H9 (cell line): ENCODE measurements at regions not wholly inside any gene's neighbourhood (a gene's known extent, or its start where the extent isn't known, plus 50 kb on each side); places are given as distances from the start of the nearest gene placed in this dataset.

ENCODE experiments used
- DNase-seq: peaks from one replicate; pipeline ENCODE4 v3.0.0-alpha.2; 2017
- H2AFZ ChIP-seq: one replicate; pipeline ENCODE4 v1.6.1; 2013; ENCODE audit warnings: mild to moderate bottlenecking, low read length, control low read depth, moderate library complexity
- H2AK5ac ChIP-seq: 2 replicates; pipeline ENCODE4 v1.6.1; 2013; ENCODE audit warnings: low read length, control low read depth, mixed read lengths; ENCODE audit not compliant: insufficient read length
- H2BK120ac ChIP-seq: one replicate; pipeline ENCODE4 v1.6.1; 2013; ENCODE audit warnings: low read depth, mild to moderate bottlenecking, low read length, control low read depth, inconsistent platforms; ENCODE audit not compliant: poor library complexity, severe bottlenecking
- H2BK12ac ChIP-seq: 2 replicates; pipeline ENCODE4 v1.6.1; 2013; ENCODE audit warnings: low read length, control low read depth, mixed read lengths, low read depth; ENCODE audit not compliant: insufficient read length
- H2BK15ac ChIP-seq: 2 replicates; pipeline ENCODE4 v1.6.1; 2013; ENCODE audit warnings: low read depth, low read length, control low read depth
- H2BK20ac ChIP-seq: one replicate; pipeline ENCODE4 v1.6.1; 2013; ENCODE audit warnings: low read depth, mild to moderate bottlenecking, low read length, control low read depth, inconsistent platforms; ENCODE audit not compliant: poor library complexity, severe bottlenecking
- H2BK5ac ChIP-seq: 2 replicates; pipeline ENCODE4 v1.6.1; 2013; ENCODE audit warnings: low read length, control low read depth, mixed read lengths; ENCODE audit not compliant: insufficient read length
- H3K14ac ChIP-seq: 2 replicates; pipeline ENCODE4 v1.6.1; 2013; ENCODE audit warnings: low read length, control low read depth; ENCODE audit not compliant: insufficient read depth
- H3K18ac ChIP-seq: 2 replicates; pipeline ENCODE4 v1.6.1; 2013; ENCODE audit warnings: low read depth, mild to moderate bottlenecking, mixed read lengths, low read length, control low read depth; ENCODE audit not compliant: insufficient read length
- H3K23ac ChIP-seq: 2 replicates; pipeline ENCODE4 v1.6.1; 2013; ENCODE audit warnings: low read length, control low read depth, mixed read lengths, low read depth; ENCODE audit not compliant: insufficient read length
- H3K23me2 ChIP-seq: 2 replicates; pipeline ENCODE4 v1.6.1; 2013; ENCODE audit warnings: low read depth, mild to moderate bottlenecking, mixed read lengths, low read length, control low read depth; ENCODE audit not compliant: insufficient read length, poor library complexity, severe bottlenecking
- H3K27ac ChIP-seq: 2 replicates; pipeline ENCODE4 v1.5.1; 2013; ENCODE audit warnings: low read length, control low read depth, mixed read lengths, low read depth; ENCODE audit not compliant: insufficient read length
- H3K27me3 ChIP-seq: 2 replicates; pipeline ENCODE4 v1.6.1; 2013; ENCODE audit warnings: low read length, control low read depth, inconsistent platforms; ENCODE audit not compliant: insufficient read depth
- H3K4ac ChIP-seq: 2 replicates; pipeline ENCODE4 v1.6.1; 2013; ENCODE audit warnings: low read depth, mild to moderate bottlenecking, control low read depth, inconsistent platforms, low read length, moderate library complexity
- H3K4me1 ChIP-seq: 2 replicates; pipeline ENCODE4 v1.6.1; 2013; ENCODE audit warnings: low read length, control low read depth, inconsistent platforms; ENCODE audit not compliant: insufficient read depth
- H3K4me2 ChIP-seq: 2 replicates; pipeline ENCODE4 v1.6.1; 2013; ENCODE audit warnings: low read length, control low read depth, mixed read lengths; ENCODE audit not compliant: insufficient read length, insufficient read depth
- H3K56ac ChIP-seq: 2 replicates; pipeline ENCODE4 v1.6.1; 2013; ENCODE audit warnings: low read depth, mild to moderate bottlenecking, mixed read lengths, low read length, control low read depth; ENCODE audit not compliant: insufficient read length
- H3K79me1 ChIP-seq: 2 replicates; pipeline ENCODE4 v1.6.1; 2013; ENCODE audit warnings: low read depth, mild to moderate bottlenecking, moderate library complexity, low read length, control low read depth, inconsistent platforms; ENCODE audit not compliant: insufficient read depth, poor library complexity, severe bottlenecking
- H3K79me2 ChIP-seq: 2 replicates; pipeline ENCODE4 v1.6.1; 2013; ENCODE audit warnings: low read length, control low read depth, inconsistent platforms; ENCODE audit not compliant: insufficient read depth
- H3K9ac ChIP-seq: 2 replicates; pipeline ENCODE4 v1.6.1; 2013; ENCODE audit warnings: low read length, control low read depth, mixed read lengths; ENCODE audit not compliant: insufficient read length; ENCODE audit errors: extremely low read depth
- H3K9me3 ChIP-seq: one replicate; pipeline ENCODE4 v1.6.1; 2013; ENCODE audit warnings: low read depth, low read length, inconsistent platforms; ENCODE audit not compliant: control insufficient read depth
- H3T11ph ChIP-seq: one replicate; pipeline ENCODE4 v1.6.1; 2013; ENCODE audit warnings: mild to moderate bottlenecking, low read length, control low read depth, inconsistent platforms
- H4K20me1 ChIP-seq: one replicate; pipeline ENCODE4 v1.6.1; 2013; ENCODE audit not compliant: control insufficient read depth, insufficient read length, insufficient read depth
- H4K5ac ChIP-seq: 2 replicates; pipeline ENCODE4 v1.6.1; 2013; ENCODE audit warnings: low read depth, mild to moderate bottlenecking, mixed read lengths, low read length, control low read depth; ENCODE audit not compliant: insufficient read length
- H4K8ac ChIP-seq: replicated peaks from 2 replicates; pipeline ENCODE4 v1.6.1; 2013; ENCODE audit warnings: low read length, control low read depth, mixed read lengths, low read depth; ENCODE audit not compliant: insufficient read length
- H4K91ac ChIP-seq: 2 replicates; pipeline ENCODE4 v1.6.1; 2013; ENCODE audit warnings: low read depth, mild to moderate bottlenecking, moderate library complexity, mixed read lengths, low read length, control low read depth; ENCODE audit not compliant: insufficient read length
- H3K27ac Mint-ChIP-seq, 3 experiments: 2 replicates in 2 of 3; 3 replicates in 1 of 3; pipeline ENCODE4 v1.8.0; 2020 to 2021; ENCODE audit warnings: mixed read lengths in 3 of 3, mild to moderate bottlenecking in 1 of 3, moderate library complexity in 1 of 3
- H3K27me3 Mint-ChIP-seq: 2 replicates; pipeline ENCODE4 v1.8.0; 2021; ENCODE audit warnings: low read depth, mild to moderate bottlenecking, moderate library complexity, mixed read lengths
- H3K36me3 Mint-ChIP-seq, 3 experiments: 2 replicates in 2 of 3; 3 replicates in 1 of 3; pipeline ENCODE4 v1.8.0; 2020 to 2021; ENCODE audit warnings: low read depth in 3 of 3, mixed read lengths in 3 of 3; ENCODE audit not compliant: insufficient read depth in 1 of 3
- H3K4me1 Mint-ChIP-seq, 2 experiments: 2 replicates each; pipeline ENCODE4 v1.8.0; 2020; ENCODE audit warnings: mixed read lengths in 2 of 2
- H3K4me3 Mint-ChIP-seq, 2 experiments: 2 replicates in 1 of 2; 3 replicates in 1 of 2; pipeline ENCODE4 v1.8.0; 2020 to 2021; ENCODE audit warnings: mild to moderate bottlenecking in 2 of 2, mixed read lengths in 2 of 2, moderate library complexity in 1 of 2
- H3K9me3 Mint-ChIP-seq, 2 experiments: 2 replicates in 1 of 2; 3 replicates in 1 of 2; pipeline ENCODE4 v1.8.0; 2020; ENCODE audit warnings: mild to moderate bottlenecking in 2 of 2, mixed read lengths in 2 of 2, moderate library complexity in 1 of 2
- CTCF ChIP-seq: fragments of 200-600 bp; sonication (generic); conservative IDR thresholded peaks from 3 replicates; pipeline ENCODE4 v1.8.0; 2021; ENCODE audit warnings: antibody characterized with exemption, mild to moderate bottlenecking
- WGBS: extraction: QIAGEN DNeasy Blood & Tissue Kit; methylation state at CpG from one replicate; pipeline ENCODE4 v1.1.7; 2013; ENCODE audit warnings: missing lambda C conversion rate, low lambda C conversion rate, mixed read lengths; ENCODE audit not compliant: insufficient read length; ENCODE audit errors: extremely low coverage; 5-methylcytosine and 5-hydroxymethylcytosine counted together

GRCh38 chr6:103124471-103124870 is 1731.0 kb downstream of the GRIK2 start:
- no peak overlapping the region for H3K4me3 Mint-ChIP-seq
- no peak overlapping the region for H3K23ac ChIP-seq
- no peaks in the 10 kb centered on the region for H3K23me2 ChIP-seq
- H2AFZ ChIP-seq = no peak overlapping the region
- no peak overlapping the region for H4K91ac ChIP-seq
- H4K5ac ChIP-seq = no peak overlapping the region
- H3K27me3 ChIP-seq = no peaks in the 10 kb centered on the region
- H3K27me3 Mint-ChIP-seq = no peaks in the 10 kb centered on the region
- no peak overlapping the region for H2BK15ac ChIP-seq
- H3T11ph ChIP-seq = no peak overlapping the region
- no peaks in the 10 kb centered on the region for H3K4me1 Mint-ChIP-seq
- no peak overlapping the region for H2AK5ac ChIP-seq
- H4K20me1 ChIP-seq = no peaks in the 10 kb centered on the region
- H2BK20ac ChIP-seq = no peak overlapping the region
- H3K27ac ChIP-seq = no peak overlapping the region
- H4K8ac ChIP-seq = no peak overlapping the region
- no peak overlapping the region for H2BK12ac ChIP-seq
- no peak overlapping the region for H3K27ac Mint-ChIP-seq
- no peak overlapping the region for H3K4me2 ChIP-seq
- no peak overlapping the region for H3K9ac ChIP-seq
- no peak for TF ChIP-seq CTCF
- no peak overlapping the region for H2BK120ac ChIP-seq
- no peak for DNase-seq
- H3K79me1 ChIP-seq = no peaks in the 10 kb centered on the region
- H3K9me3 Mint-ChIP-seq = no peaks in the 10 kb centered on the region; a peak in 1 of 5 replicates
- no peaks in the 10 kb centered on the region for H3K4me1 ChIP-seq
- no peak overlapping the region for H3K56ac ChIP-seq
- H3K4ac ChIP-seq = no peak overlapping the region
- no peaks in the 10 kb centered on the region for H3K79me2 ChIP-seq
- no peaks in the 10 kb centered on the region for H3K36me3 Mint-ChIP-seq
- WGBS = no CpG with 5 or more reads among the region's 4 CpGs
- H2BK5ac ChIP-seq = no peak overlapping the region
- no peaks in the 10 kb centered on the region for H3K9me3 ChIP-seq
- no peak overlapping the region for H3K14ac ChIP-seq
- no peak overlapping the region for H3K18ac ChIP-seq
